Left lung (tissue), 4 donors: ENCODE measurements at regions not wholly inside any gene's neighbourhood (a gene's known extent, or its start where the extent isn't known, plus 50 kb on each side); places are given as distances from the start of the nearest gene placed in this dataset.

ENCODE experiments used
- ATAC-seq: fragments of 200-7000 bp; cut with Tn5 transposase; one replicate; pipeline ENCODE4 v1.9.1; 2020; ENCODE audit warnings: moderate library complexity
- DNase-seq, 4 donors: peaks; one replicate each; pipeline ENCODE4 v3.0.0-alpha.2; 2013 to 2020
- H3K27ac ChIP-seq, 2 donors: fragments of 200-600 bp; sonication (generic) in 1 of 2; one replicate each; pipeline versions ENCODE4 v1.5.0 to v1.8.0; 2020 to 2021
- H3K27me3 ChIP-seq, 2 donors: fragments of 200-600 bp; sonication (generic) in 1 of 2; one replicate each; pipeline versions ENCODE4 v1.5.0 to v1.8.0; 2020 to 2021
- H3K36me3 ChIP-seq, 2 donors: fragments of 200-600 bp; sonication (generic) in 1 of 2; one replicate each; pipeline versions ENCODE4 v1.5.0 to v1.8.0; 2020 to 2021
- H3K4me1 ChIP-seq, 2 donors: fragments of 200-600 bp; one replicate each; pipeline ENCODE4 v1.8.0; 2021
- H3K4me3 ChIP-seq, 2 donors: fragments of 200-600 bp; sonication (generic) in 1 of 2; one replicate each; pipeline versions ENCODE4 v1.5.0 to v1.8.0; 2020 to 2021; ENCODE audit warnings: mild to moderate bottlenecking in 1 of 2
- H3K9me3 ChIP-seq, 2 donors: fragments of 200-600 bp; sonication (generic) in 1 of 2; one replicate each; pipeline versions ENCODE4 v1.5.0 to v1.8.0; 2020 to 2021
- intact Hi-C, 2 donors: fragments of 100-400 bp; cut with DNase I; formaldehyde crosslinking; loops; one replicate each; pipeline versions ENCODE4 v1.11.2 to v1.14.2; 2022
- TF ChIP-seq, protein P1 (sequence below), 2 donors: fragments of 200-600 bp; sonication (generic) in 1 of 2; IDR thresholded peaks; one replicate each; pipeline versions ENCODE4 v1.5.0 to v1.8.0; 2021; ENCODE audit warnings: antibody characterized with exemption in 2 of 2
- donor health status: DM: no; HTN: yes; CAD: no.
- donor health status: DM: no; HTN: no; CAD: no.

DNA sequence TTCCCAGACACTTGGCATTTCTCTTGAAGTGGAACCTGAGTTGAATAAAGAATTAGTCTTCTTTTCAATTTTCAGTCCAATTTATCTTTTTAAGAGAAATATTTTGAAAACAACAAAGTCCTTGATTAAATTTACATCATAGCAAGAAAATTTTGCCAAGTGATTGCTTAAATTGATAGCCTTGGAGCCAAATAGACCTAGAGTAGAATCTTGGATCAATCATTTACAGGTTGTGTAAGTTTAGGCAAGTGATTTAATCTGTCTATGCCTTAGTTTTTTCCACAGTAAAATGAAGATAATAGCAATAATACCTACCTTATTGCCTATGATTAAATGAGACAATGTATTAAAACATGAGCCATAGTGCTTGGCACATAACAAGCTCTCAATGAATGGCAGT lies 113.9 kb downstream of the LHX9 start:
- no peaks in the 10 kb centered on the region for H3K9me3 ChIP-seq
- H3K4me1 ChIP-seq: no peaks in the 10 kb centered on the region
- TF ChIP-seq, protein P1, sequence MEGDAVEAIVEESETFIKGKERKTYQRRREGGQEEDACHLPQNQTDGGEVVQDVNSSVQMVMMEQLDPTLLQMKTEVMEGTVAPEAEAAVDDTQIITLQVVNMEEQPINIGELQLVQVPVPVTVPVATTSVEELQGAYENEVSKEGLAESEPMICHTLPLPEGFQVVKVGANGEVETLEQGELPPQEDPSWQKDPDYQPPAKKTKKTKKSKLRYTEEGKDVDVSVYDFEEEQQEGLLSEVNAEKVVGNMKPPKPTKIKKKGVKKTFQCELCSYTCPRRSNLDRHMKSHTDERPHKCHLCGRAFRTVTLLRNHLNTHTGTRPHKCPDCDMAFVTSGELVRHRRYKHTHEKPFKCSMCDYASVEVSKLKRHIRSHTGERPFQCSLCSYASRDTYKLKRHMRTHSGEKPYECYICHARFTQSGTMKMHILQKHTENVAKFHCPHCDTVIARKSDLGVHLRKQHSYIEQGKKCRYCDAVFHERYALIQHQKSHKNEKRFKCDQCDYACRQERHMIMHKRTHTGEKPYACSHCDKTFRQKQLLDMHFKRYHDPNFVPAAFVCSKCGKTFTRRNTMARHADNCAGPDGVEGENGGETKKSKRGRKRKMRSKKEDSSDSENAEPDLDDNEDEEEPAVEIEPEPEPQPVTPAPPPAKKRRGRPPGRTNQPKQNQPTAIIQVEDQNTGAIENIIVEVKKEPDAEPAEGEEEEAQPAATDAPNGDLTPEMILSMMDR (IDR thresholded peaks at IDR 0.05): no peak
- ATAC-seq (no peak), DNase-seq (no peak)
- no peaks in the 10 kb centered on the region for H3K36me3 ChIP-seq
- H3K27me3 ChIP-seq: no peaks in the 10 kb centered on the region
- no peak overlapping the region for H3K27ac ChIP-seq
- no peak overlapping the region for H3K4me3 ChIP-seq
- intact Hi-C loops: no loop called here

DNA sequence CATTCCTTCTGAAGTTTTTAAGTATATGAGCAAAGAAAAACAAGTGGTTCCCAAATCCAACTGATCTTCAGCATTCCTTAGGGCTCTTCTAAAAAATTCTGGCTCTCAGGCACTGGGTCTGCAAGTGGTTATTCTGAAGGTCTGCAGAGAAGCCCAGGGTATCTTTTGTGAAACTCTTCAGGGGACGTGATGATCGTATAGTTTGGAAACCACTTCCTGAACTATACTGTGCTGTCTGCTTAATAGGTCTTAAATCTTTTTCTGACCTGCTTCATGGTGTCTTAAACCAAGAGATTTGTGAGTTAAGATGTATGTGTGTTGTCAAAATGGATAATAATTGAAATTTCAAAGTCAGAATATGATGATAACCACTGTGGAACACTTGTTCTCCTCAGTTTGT lies 115.5 kb downstream of the LHX9 start:
- Histone ChIP-seq H3K27me3 (no peaks in the 10 kb centered on the region), H3K9me3 (no peaks in the 10 kb centered on the region), H3K36me3 (no peaks in the 10 kb centered on the region), H3K4me3 (no peak overlapping the region), H3K4me1 (no peaks in the 10 kb centered on the region), H3K27ac (no peak overlapping the region)
- intact Hi-C loops: no loop called here
- ATAC-seq (no peak), DNase-seq (no peak)
- TF ChIP-seq, protein P1 (IDR thresholded peaks at IDR 0.05): no peak

DNA sequence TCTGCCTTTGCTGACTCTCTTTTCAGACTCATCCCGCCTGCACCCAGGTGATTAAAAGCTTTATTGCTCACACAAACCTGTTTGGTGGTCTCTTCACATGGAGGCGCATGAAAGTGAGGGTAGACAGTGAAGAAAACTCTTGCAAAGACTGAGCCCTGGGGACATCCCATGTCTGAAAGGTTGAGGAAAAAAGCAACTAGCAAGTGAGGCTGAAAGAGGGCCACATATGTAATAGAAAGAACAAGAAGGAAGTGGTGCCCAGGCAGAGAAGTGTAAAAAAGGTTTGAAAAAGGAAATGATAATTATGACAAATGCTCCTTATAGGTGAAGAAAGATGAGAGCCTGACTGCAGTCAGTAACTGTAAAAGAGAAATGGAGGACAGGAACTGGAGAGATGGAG lies 115.9 kb upstream of the NEK7 start:
- H3K4me1 ChIP-seq: no peaks in the 10 kb centered on the region
- intact Hi-C loops: no loop called here
- H3K27ac ChIP-seq: no peak overlapping the region
- H3K36me3 ChIP-seq: no peaks in the 10 kb centered on the region
- no peaks in the 10 kb centered on the region for H3K9me3 ChIP-seq
- ATAC-seq (no peak), DNase-seq (no peak)
- H3K4me3 ChIP-seq: no peak overlapping the region
- no peaks in the 10 kb centered on the region for H3K27me3 ChIP-seq
- TF ChIP-seq, protein P1 (IDR thresholded peaks at IDR 0.05): no peak

DNA sequence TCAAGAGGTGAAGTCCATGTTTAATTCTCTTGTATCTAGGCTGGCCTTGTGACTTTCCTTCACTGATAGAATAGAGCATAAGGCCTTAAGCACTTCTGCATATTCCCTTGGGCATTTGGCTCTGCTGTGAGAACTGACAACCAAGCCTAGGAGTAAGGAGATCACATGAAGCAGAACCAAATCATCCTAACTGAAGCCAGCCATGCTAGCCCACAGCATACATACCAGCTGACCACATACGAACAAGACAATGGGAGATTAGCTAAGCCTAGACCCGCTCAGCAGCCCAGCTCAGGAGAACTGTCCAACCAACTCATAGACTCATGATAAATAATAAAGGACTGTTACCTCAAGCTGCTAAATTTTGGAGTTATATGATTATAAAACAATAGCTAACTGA lies 114.6 kb upstream of the NEK7 start:
- no peak for ATAC-seq
- TF ChIP-seq, protein P1 (IDR thresholded peaks at IDR 0.05): no peak
- H3K27ac ChIP-seq: no peak overlapping the region
- no peaks in the 10 kb centered on the region for H3K36me3 ChIP-seq
- H3K4me3 ChIP-seq: no peak overlapping the region
- intact Hi-C loops: no loop called here
- DNase-seq: no peak
- H3K27me3 ChIP-seq: no peaks in the 10 kb centered on the region
- H3K9me3 ChIP-seq: no peaks in the 10 kb centered on the region
- H3K4me1 ChIP-seq: no peaks in the 10 kb centered on the region

DNA sequence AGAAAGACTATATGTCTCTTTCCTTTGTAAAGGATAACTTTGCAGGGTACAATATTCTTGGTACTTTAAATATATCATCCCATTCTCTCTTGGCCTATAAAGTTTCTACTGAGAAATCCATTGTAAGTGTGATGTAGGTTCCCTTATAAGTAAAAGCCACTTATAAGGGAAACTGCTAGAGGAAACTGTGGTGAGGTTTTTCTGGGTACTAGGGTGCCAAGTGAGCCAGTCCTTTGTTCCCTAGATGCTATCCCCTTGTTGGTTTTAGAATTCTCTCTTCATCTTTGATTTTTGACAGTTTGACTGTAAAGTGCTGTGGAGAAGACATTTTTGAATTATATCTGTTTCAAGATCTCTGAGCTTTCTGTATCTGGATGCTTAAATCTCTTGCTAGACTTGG lies 108.9 kb upstream of the NEK7 start:
- no peaks in the 10 kb centered on the region for H3K4me1 ChIP-seq
- H3K27me3 ChIP-seq: no peaks in the 10 kb centered on the region
- TF ChIP-seq, protein P1 (IDR thresholded peaks at IDR 0.05): no peak
- DNase-seq: no peak
- no peaks in the 10 kb centered on the region for H3K36me3 ChIP-seq
- intact Hi-C loops: no loop called here
- no peak overlapping the region for H3K27ac ChIP-seq
- ATAC-seq: no peak
- H3K9me3 ChIP-seq: no peaks in the 10 kb centered on the region
- H3K4me3 ChIP-seq: no peak overlapping the region
